Kidney (tissue), 13 donors: ENCODE measurements at regions not wholly inside any gene's neighbourhood (a gene's known extent, or its start where the extent isn't known, plus 50 kb on each side); places are given as distances from the start of the nearest gene placed in this dataset.

Experiments
- DNase-seq, 5 donors: peaks; one replicate each; pipeline ENCODE4 v3.0.0-alpha.2; 2013 to 2020
- FAIRE-seq: peaks from 2 replicates; lab custom pipeline; 2012; peaks lifted over from hg19 to GRCh38; lab: Jason Lieb, UNC
- H3K27ac ChIP-seq, 2 donors: one replicate each; pipeline ENCODE4 v1.7.0; 2013; ENCODE audit warnings: low read depth in 2 of 2, low read length in 2 of 2, inconsistent platforms in 1 of 2
- H3K27me3 ChIP-seq: one replicate; pipeline ENCODE4 v1.7.1; 2013; ENCODE audit warnings: low read length, inconsistent platforms; ENCODE audit not compliant: control insufficient read depth, insufficient read depth
- H3K36me3 ChIP-seq, 3 donors: one replicate each; pipeline versions ENCODE4 v1.7.0 to v1.7.1; 2013; ENCODE audit warnings: low read length in 3 of 3, control low read depth in 1 of 3, inconsistent platforms in 1 of 3; ENCODE audit not compliant: insufficient read depth in 3 of 3, control insufficient read depth in 2 of 3
- H3K4me1 ChIP-seq, 3 donors: one replicate each; pipeline versions ENCODE4 v1.7.0 to v1.7.1; 2013; ENCODE audit warnings: low read length in 3 of 3, inconsistent platforms in 1 of 3, low read depth in 1 of 3; ENCODE audit not compliant: control insufficient read depth in 2 of 3, insufficient read depth in 2 of 3
- H3K4me3 ChIP-seq, 3 donors: one replicate each; pipeline versions ENCODE4 v1.7.0 to v1.8.1; 2013; ENCODE audit warnings: low read length in 3 of 3, control low read depth in 1 of 3, inconsistent platforms in 1 of 3
- H3K9ac ChIP-seq, 3 donors: one replicate each; pipeline versions ENCODE4 v1.7.0 to v1.7.1; 2013; ENCODE audit warnings: low read length in 3 of 3, control low read depth in 1 of 3, inconsistent platforms in 1 of 3
- H3K9me3 ChIP-seq, 3 donors: one replicate each; pipeline versions ENCODE4 v1.7.0 to v1.7.1; 2013; ENCODE audit warnings: low read length in 3 of 3, control low read depth in 1 of 3, inconsistent platforms in 1 of 3; ENCODE audit not compliant: control insufficient read depth in 2 of 3, insufficient read depth in 1 of 3
- CTCF ChIP-seq: IDR thresholded peaks from 3 replicates; pipeline ENCODE4 v1.5.1; 2012; ENCODE audit warnings: mild to moderate bottlenecking, moderate library complexity, borderline replicate concordance; ENCODE audit not compliant: insufficient read depth; ENCODE audit errors: extremely low read depth
- intact Hi-C: fragments of 100-400 bp; cut with DNase I; formaldehyde crosslinking; loops from one replicate; pipeline ENCODE4 v1.11.1; 2022
- donor health status: control.
- donor health status: control.
- donor health status: control.
- donor health status: control.
- donor health status: control.
- donor health status: DM: yes; HTN: yes; CAD: no.
- donor health status: Normal renal cell carcinoma (clear cell type).

GRCh38 chr12:89891933-89892332 lies 183.3 kb upstream of the ATP2B1 start:
- no peak for FAIRE-seq
- no peak overlapping the region for H3K27ac ChIP-seq
- H3K9me3 ChIP-seq: no peaks in the 10 kb centered on the region
- no peak overlapping the region for H3K4me3 ChIP-seq
- DNase-seq: no peak
- no peaks in the 10 kb centered on the region for H3K36me3 ChIP-seq
- intact Hi-C loops: no loop called here
- H3K27me3 ChIP-seq: no peaks in the 10 kb centered on the region
- H3K9ac ChIP-seq: no peak overlapping the region
- no peaks in the 10 kb centered on the region for H3K4me1 ChIP-seq
- no peak for TF ChIP-seq CTCF

- Histone ChIP-seq H3K4me3 (no peak overlapping the region), H3K9me3 (no peaks in the 10 kb centered on the region), H3K36me3 (no peaks in the 10 kb centered on the region), H3K27ac (no peak overlapping the region), H3K9ac (no peak overlapping the region), H3K4me1 (no peaks in the 10 kb centered on the region), H3K27me3 (no peaks in the 10 kb centered on the region)
- FAIRE-seq: no peak
- DNase-seq: no peak
- no peak for TF ChIP-seq CTCF
- intact Hi-C loops: no loop called here
These were observed 181.5 kb upstream of the ATP2B1 start for GRCh38 chr12:89890161-89890560.

GRCh38 chr12:89889062-89889461 lies 180.4 kb upstream of the ATP2B1 start:
- no peak for FAIRE-seq
- intact Hi-C loops: no loop called here
- DNase-seq: no peak

More at GRCh38 chr12:89889062-89889461, 180.4 kb upstream of the ATP2B1 start:
- Histone ChIP-seq H3K27me3 (no peaks in the 10 kb centered on the region), H3K9me3 (no peaks in the 10 kb centered on the region), H3K9ac (no peak overlapping the region), H3K36me3 (no peaks in the 10 kb centered on the region), H3K27ac (no peak overlapping the region), H3K4me3 (no peak overlapping the region), H3K4me1 (no peaks in the 10 kb centered on the region)
- TF ChIP-seq CTCF: no peak
